SK-N-SH (cell line): ENCODE measurements at regions not wholly inside any gene's neighbourhood (a gene's known extent, or its start where the extent isn't known, plus 50 kb on each side); places are given as distances from the start of the nearest gene placed in this dataset.
"Not testable (repeated sequence)": the region's sequence is repeated elsewhere in the genome, so short reads cannot be mapped to it uniquely, and the experiment has no call there.

ENCODE experiments used
- CHD2 ChIP-seq: fragments of 150-350 bp; IDR thresholded peaks from 2 replicates; pipeline ENCODE4 v1.6.1; 2018; ENCODE audit warnings: low read length; ENCODE audit not compliant: partially characterized antibody
- EP300 ChIP-seq, 2 experiments: IDR thresholded peaks; 2 replicates each; pipeline versions ENCODE4 v1.4.0 to v1.6.1; 2012; ENCODE audit warnings: borderline replicate concordance in 1 of 2, low read depth in 1 of 2, low read length in 1 of 2
- FOXJ3 ChIP-seq: sonication (generic); formaldehyde crosslinking; IDR thresholded peaks from 2 replicates; pipeline ENCODE4 v1.5.1; 2020; ENCODE audit warnings: mild to moderate bottlenecking, missing genetic modification reagents
- GABPA ChIP-seq: IDR thresholded peaks from 2 replicates; pipeline ENCODE4 v1.4.0; 2012; ENCODE audit warnings: low read depth, mild to moderate bottlenecking
- JUND ChIP-seq: IDR thresholded peaks from 2 replicates; pipeline ENCODE4 v1.4.0; 2012
- MEF2A ChIP-seq: IDR thresholded peaks from 2 replicates; pipeline ENCODE4 v1.4.0; 2012; ENCODE audit warnings: low read depth, borderline replicate concordance
- RFX5 ChIP-seq: IDR thresholded peaks from 2 replicates; pipeline ENCODE4 v1.6.1; 2012; ENCODE audit warnings: mild to moderate bottlenecking, improper control_type of control experiment, low read length
- SMC3 ChIP-seq: IDR thresholded peaks from 2 replicates; pipeline ENCODE4 v1.6.1; 2012; ENCODE audit warnings: low read depth, low read length, improper control_type of control experiment
- ZBTB33 ChIP-seq: IDR thresholded peaks from 2 replicates; pipeline ENCODE4 v1.4.0; 2012; ENCODE audit warnings: low read depth, borderline replicate concordance
- TF ChIP-seq, protein P1 (sequence below): fragments of 200-600 bp; sonication (generic); IDR thresholded peaks from 2 replicates; pipeline ENCODE4 v1.6.1; 2017; ENCODE audit warnings: antibody characterized with exemption, mild to moderate bottlenecking, moderate library complexity

DNA sequence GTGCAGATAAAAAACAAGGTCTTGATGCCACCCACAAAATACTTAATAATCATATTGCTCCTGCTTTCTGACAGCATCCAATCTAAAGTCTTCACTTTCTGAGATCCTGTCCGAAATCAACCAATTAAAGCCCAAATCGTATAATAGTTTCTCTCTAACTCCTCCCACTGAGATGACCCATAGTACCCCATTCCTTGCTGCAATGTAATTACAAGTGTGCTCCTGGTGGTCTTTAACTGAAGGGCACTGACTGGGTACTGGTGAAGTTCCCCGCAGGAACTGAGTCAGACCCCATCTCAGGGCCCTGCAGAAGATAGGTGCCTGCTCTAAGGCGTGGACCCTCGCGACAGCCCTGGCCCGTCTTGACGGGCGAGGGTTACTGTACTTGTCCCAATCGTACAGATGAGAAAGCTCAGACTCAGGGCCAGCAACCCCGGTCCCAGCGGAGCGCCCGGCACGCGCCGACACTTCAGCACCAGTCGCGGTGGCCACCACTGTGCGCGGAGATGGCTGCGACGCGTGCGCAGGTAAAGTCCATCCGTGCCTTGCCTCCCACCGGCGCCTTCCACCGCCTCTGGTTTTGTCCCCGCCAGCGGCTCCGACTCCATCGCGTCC is 1342.4 kb downstream of the SPATA31A7 start:
- not testable (repeated sequence) for TF ChIP-seq EP300 (IDR thresholded peaks at IDR 0.05; ENCODE audit: borderline replicate concordance in 1 of 2, low read depth in 1 of 2, low read length in 1 of 2); CHD2; SMC3; GABPA; ZBTB33; MEF2A; RFX5; JUND; FOXJ3 (CRISPR knock-in tag)
- TF ChIP-seq, protein P1, sequence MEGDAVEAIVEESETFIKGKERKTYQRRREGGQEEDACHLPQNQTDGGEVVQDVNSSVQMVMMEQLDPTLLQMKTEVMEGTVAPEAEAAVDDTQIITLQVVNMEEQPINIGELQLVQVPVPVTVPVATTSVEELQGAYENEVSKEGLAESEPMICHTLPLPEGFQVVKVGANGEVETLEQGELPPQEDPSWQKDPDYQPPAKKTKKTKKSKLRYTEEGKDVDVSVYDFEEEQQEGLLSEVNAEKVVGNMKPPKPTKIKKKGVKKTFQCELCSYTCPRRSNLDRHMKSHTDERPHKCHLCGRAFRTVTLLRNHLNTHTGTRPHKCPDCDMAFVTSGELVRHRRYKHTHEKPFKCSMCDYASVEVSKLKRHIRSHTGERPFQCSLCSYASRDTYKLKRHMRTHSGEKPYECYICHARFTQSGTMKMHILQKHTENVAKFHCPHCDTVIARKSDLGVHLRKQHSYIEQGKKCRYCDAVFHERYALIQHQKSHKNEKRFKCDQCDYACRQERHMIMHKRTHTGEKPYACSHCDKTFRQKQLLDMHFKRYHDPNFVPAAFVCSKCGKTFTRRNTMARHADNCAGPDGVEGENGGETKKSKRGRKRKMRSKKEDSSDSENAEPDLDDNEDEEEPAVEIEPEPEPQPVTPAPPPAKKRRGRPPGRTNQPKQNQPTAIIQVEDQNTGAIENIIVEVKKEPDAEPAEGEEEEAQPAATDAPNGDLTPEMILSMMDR: not testable (repeated sequence)
